ENCODE measurements at regions not wholly inside any gene's neighbourhood (a gene's known extent, or its start where the extent isn't known, plus 50 kb on each side); places are given as distances from the start of the nearest gene placed in this dataset.

GRCh38 chr12:42741771-42742510, 152.4 kb upstream of the PRICKLE1 start:
- Mint-ChIP-seq H3K36me3 (ENCODE audit: unreplicated experiment) (peaks cover 2% of the 10 kb centered on the region), H3K4me3 (ENCODE audit: unreplicated experiment) (no peak overlapping the region), H3K27ac (ENCODE audit: unreplicated experiment) (peak overlapping the region; percentile 37), H3K9me3 (ENCODE audit: unreplicated experiment) (peaks cover 10% of the 10 kb centered on the region), H3K4me1 (ENCODE audit: unreplicated experiment) (peaks cover 40% of the 10 kb centered on the region), H3K27me3 (ENCODE audit: unreplicated experiment) (peaks cover 10% of the 10 kb centered on the region)
- no peak for TF ChIP-seq CTCF (IDR thresholded peaks at IDR 0.05)
- DNase-seq (ENCODE audit: extremely low spot score, unreplicated experiment) = no peak

- H3K36me3 Mint-ChIP-seq (ENCODE audit: unreplicated experiment) = no peaks in the 10 kb centered on the region
- peaks cover 3% of the 10 kb centered on the region for H3K9me3 Mint-ChIP-seq (ENCODE audit: unreplicated experiment)
- peaks cover 40% of the 10 kb centered on the region for H3K4me1 Mint-ChIP-seq (ENCODE audit: unreplicated experiment)
- DNase-seq (ENCODE audit: extremely low spot score, unreplicated experiment) = no peak
- no peak overlapping the region for H3K27ac Mint-ChIP-seq (ENCODE audit: unreplicated experiment)
- TF ChIP-seq CTCF (IDR thresholded peaks at IDR 0.05) = no peak
- H3K4me3 Mint-ChIP-seq (ENCODE audit: unreplicated experiment) = no peak overlapping the region
- peaks cover 16% of the 10 kb centered on the region for H3K27me3 Mint-ChIP-seq (ENCODE audit: unreplicated experiment)
These were observed 151.5 kb upstream of the PRICKLE1 start for GRCh38 chr12:42741091-42741490.

- no peaks in the 10 kb centered on the region for H3K9me3 Mint-ChIP-seq (ENCODE audit: unreplicated experiment)
- H3K4me3 Mint-ChIP-seq (ENCODE audit: unreplicated experiment) = no peak overlapping the region
- no peak for TF ChIP-seq CTCF (IDR thresholded peaks at IDR 0.05)
- no peak for DNase-seq (ENCODE audit: extremely low spot score, unreplicated experiment)
- H3K27ac Mint-ChIP-seq (ENCODE audit: unreplicated experiment) = no peak overlapping the region
- H3K27me3 Mint-ChIP-seq (ENCODE audit: unreplicated experiment) = peaks cover 32% of the 10 kb centered on the region
- H3K4me1 Mint-ChIP-seq (ENCODE audit: unreplicated experiment) = peaks cover 8% of the 10 kb centered on the region
- H3K36me3 Mint-ChIP-seq (ENCODE audit: unreplicated experiment) = no peaks in the 10 kb centered on the region
These were observed 147.9 kb upstream of the PRICKLE1 start for GRCh38 chr12:42737398-42737797.

GRCh38 chr12:42735861-42736361, 146.4 kb upstream of the PRICKLE1 start:
- Mint-ChIP-seq H3K27ac (ENCODE audit: unreplicated experiment) (no peak overlapping the region), H3K36me3 (ENCODE audit: unreplicated experiment) (no peaks in the 10 kb centered on the region), H3K4me1 (ENCODE audit: unreplicated experiment) (no peaks in the 10 kb centered on the region), H3K9me3 (ENCODE audit: unreplicated experiment) (no peaks in the 10 kb centered on the region), H3K27me3 (ENCODE audit: unreplicated experiment) (peaks cover 32% of the 10 kb centered on the region), H3K4me3 (ENCODE audit: unreplicated experiment) (no peak overlapping the region)
- DNase-seq (ENCODE audit: extremely low spot score, unreplicated experiment) = no peak
- no peak for TF ChIP-seq CTCF (IDR thresholded peaks at IDR 0.05)

GRCh38 chr12:42733911-42734310, 144.4 kb upstream of the PRICKLE1 start:
- no peak overlapping the region for H3K27ac Mint-ChIP-seq (ENCODE audit: unreplicated experiment)
- no peak for TF ChIP-seq CTCF (IDR thresholded peaks at IDR 0.05)
- H3K4me1 Mint-ChIP-seq (ENCODE audit: unreplicated experiment) = peaks cover 6% of the 10 kb centered on the region
- no peaks in the 10 kb centered on the region for H3K9me3 Mint-ChIP-seq (ENCODE audit: unreplicated experiment)
- no peak overlapping the region for H3K4me3 Mint-ChIP-seq (ENCODE audit: unreplicated experiment)
- H3K27me3 Mint-ChIP-seq (ENCODE audit: unreplicated experiment) = peaks cover 29% of the 10 kb centered on the region
- no peak for DNase-seq (ENCODE audit: extremely low spot score, unreplicated experiment)
- no peaks in the 10 kb centered on the region for H3K36me3 Mint-ChIP-seq (ENCODE audit: unreplicated experiment)

Measured in osteocyte (in vitro differentiated cells).